IMR-90 (cell line): ENCODE measurements at regions not wholly inside any gene's neighbourhood (a gene's known extent, or its start where the extent isn't known, plus 50 kb on each side); places are given as distances from the start of the nearest gene placed in this dataset.

Experiments used
- ATAC-seq: fragments of 200-7000 bp; cut with Tn5 transposase; 2 replicates; pipeline ENCODE4 v1.9.1; 2020; ENCODE audit warnings: low read depth, mild to moderate bottlenecking, moderate library complexity
- BruUV-seq: library from RNA; stranded (reverse); fragments of 400-500 nt; replicated peaks from 2 replicates; lab custom pipeline; 2021; lab: Mats Ljungman, UMichigan
- CTCF ChIA-PET: fragments of 300-600 bp; formaldehyde crosslinking; extraction: SDS; loops from one replicate; lab custom pipeline; 2021; ENCODE audit warnings: antibody characterized with exemption; lab: Yijun Ruan, JAX
- POLR2A ChIA-PET: fragments of 300-600 bp; sonication (Branson Sonifier 250); formaldehyde crosslinking; loops from one replicate; lab custom pipeline; 2022; ENCODE audit warnings: antibody characterized with exemption; ENCODE audit not compliant: unreplicated experiment; lab: Charles Lee
- DNase-seq: peaks from one replicate; pipeline ENCODE4 v3.0.0; 2013
- H2AFZ ChIP-seq: replicated peaks from 2 replicates; pipeline ENCODE3; 2013; ENCODE audit warnings: low read length, mild to moderate bottlenecking; ENCODE audit not compliant: poor library complexity
- H2AK5ac ChIP-seq: 2 replicates; pipeline ENCODE4 v1.6.1; 2013; ENCODE audit warnings: low read depth, low read length, inconsistent platforms
- H2AK9ac ChIP-seq: replicated peaks from 2 replicates; pipeline ENCODE3; 2013; ENCODE audit warnings: mild to moderate bottlenecking, low read depth, low read length, moderate library complexity; ENCODE audit not compliant: poor library complexity
- H2BK120ac ChIP-seq: 2 replicates; pipeline ENCODE4 v1.6.1; 2013; ENCODE audit warnings: low read depth, low read length, inconsistent platforms
- H2BK15ac ChIP-seq: 3 replicates; pipeline ENCODE4 v1.6.1; 2013; ENCODE audit warnings: low read depth, low read length, inconsistent platforms
- H2BK20ac ChIP-seq: 2 replicates; pipeline ENCODE4 v1.6.1; 2013; ENCODE audit warnings: low read depth, mild to moderate bottlenecking, inconsistent platforms, low read length, moderate library complexity
- H2BK5ac ChIP-seq: 2 replicates; pipeline ENCODE4 v1.6.1; 2013; ENCODE audit warnings: mild to moderate bottlenecking, low read depth, low read length, inconsistent platforms; ENCODE audit not compliant: poor library complexity, severe bottlenecking
- H3K14ac ChIP-seq: replicated peaks from 2 replicates; pipeline ENCODE4 v1.6.1; 2013; ENCODE audit warnings: low read depth, low read length, inconsistent platforms
- H3K18ac ChIP-seq: 2 replicates; pipeline ENCODE4 v1.6.1; 2013; ENCODE audit warnings: low read depth, low read length, control low read depth
- H3K23ac ChIP-seq: 2 replicates; pipeline ENCODE4 v1.6.1; 2013; ENCODE audit warnings: low read depth, low read length, inconsistent platforms
- H3K27ac ChIP-seq: 2 replicates; pipeline ENCODE4 v1.5.1; 2013; ENCODE audit warnings: mild to moderate bottlenecking, control low read depth, low read length; ENCODE audit not compliant: insufficient read depth
- H3K27me3 ChIP-seq: 2 replicates; pipeline ENCODE4 v1.6.1; 2013; ENCODE audit warnings: low read length; ENCODE audit not compliant: control insufficient read depth, insufficient read depth
- H3K36me3 ChIP-seq: 2 replicates; pipeline ENCODE4 v1.6.1; 2013; ENCODE audit warnings: low read length, mixed read lengths; ENCODE audit not compliant: control insufficient read depth, insufficient read depth
- H3K4ac ChIP-seq: 2 replicates; pipeline ENCODE4 v1.6.1; 2013; ENCODE audit warnings: low read depth, low read length, inconsistent platforms
- H3K4me1 ChIP-seq: 2 replicates; pipeline ENCODE4 v1.6.1; 2013; ENCODE audit warnings: low read length, mixed read lengths; ENCODE audit not compliant: control insufficient read depth, insufficient read depth
- H3K4me2 ChIP-seq: 2 replicates; pipeline ENCODE4 v1.6.1; 2013; ENCODE audit warnings: low read depth, mild to moderate bottlenecking, control low read depth, low read length, moderate library complexity
- H3K4me3 ChIP-seq: 2 replicates; pipeline ENCODE4 v1.5.1; 2013; ENCODE audit warnings: low read depth, mild to moderate bottlenecking, control low read depth, low read length, moderate library complexity; ENCODE audit not compliant: insufficient read depth
- H3K56ac ChIP-seq: 2 replicates; pipeline ENCODE4 v1.6.1; 2013; ENCODE audit warnings: low read length, inconsistent platforms; ENCODE audit not compliant: insufficient read depth; ENCODE audit errors: extremely low read depth
- H3K79me1 ChIP-seq, 2 experiments: 2 replicates each; pipeline ENCODE4 v1.6.1; 2013; ENCODE audit warnings: low read length in 2 of 2, inconsistent platforms in 1 of 2, low read depth in 1 of 2
- H3K9ac ChIP-seq: 2 replicates; pipeline ENCODE4 v1.6.1; 2013; ENCODE audit warnings: low read depth, low read length, control low read depth
- H3K9me1 ChIP-seq: 2 replicates; pipeline ENCODE4 v1.6.1; 2013; ENCODE audit warnings: low read length, inconsistent platforms; ENCODE audit not compliant: insufficient read depth
- H3K9me3 ChIP-seq: 2 replicates; pipeline ENCODE4 v1.6.1; 2013; ENCODE audit warnings: low read length; ENCODE audit not compliant: control insufficient read depth, insufficient read depth
- H4K20me1 ChIP-seq: 2 replicates; pipeline ENCODE4 v1.6.1; 2013; ENCODE audit warnings: low read length, inconsistent platforms; ENCODE audit not compliant: insufficient read depth
- H4K5ac ChIP-seq: 2 replicates; pipeline ENCODE4 v1.6.1; 2013; ENCODE audit warnings: mild to moderate bottlenecking, low read depth, low read length, control low read depth
- H4K8ac ChIP-seq, 2 experiments: 2 replicates each; pipeline ENCODE4 v1.6.1; 2013; ENCODE audit warnings: low read depth in 2 of 2, low read length in 2 of 2, control low read depth in 1 of 2, inconsistent platforms in 1 of 2
- H4K91ac ChIP-seq: 2 replicates; pipeline ENCODE4 v1.6.1; 2013; ENCODE audit warnings: low read depth, low read length, inconsistent platforms; ENCODE audit not compliant: insufficient read depth
- BHLHE40 ChIP-seq: fragments of 150-350 bp; IDR thresholded peaks from 2 replicates; pipeline ENCODE4 v1.6.1; 2016; ENCODE audit warnings: mild to moderate bottlenecking, low read depth, low read length
- CTCF ChIP-seq: conservative IDR thresholded peaks from 2 replicates; pipeline ENCODE4 v1.5.1; 2012; ENCODE audit warnings: mild to moderate bottlenecking, low read depth, low read length, improper control_type of control experiment
- ELK1 ChIP-seq: fragments of 150-350 bp; IDR thresholded peaks from 2 replicates; pipeline ENCODE4 v1.6.1; 2016; ENCODE audit warnings: low read depth, mild to moderate bottlenecking, low read length, moderate library complexity, borderline replicate concordance
- NFE2L2 ChIP-seq: fragments of 150-350 bp; IDR thresholded peaks from 2 replicates; pipeline ENCODE4 v1.6.1; 2016; ENCODE audit warnings: low read depth, mild to moderate bottlenecking, low read length
- RAD21 ChIP-seq: IDR thresholded peaks from 2 replicates; pipeline ENCODE4 v1.6.1; 2012; ENCODE audit warnings: low read length, improper control_type of control experiment
- RCOR1 ChIP-seq: IDR thresholded peaks from 2 replicates; pipeline ENCODE4 v1.6.1; 2012; ENCODE audit warnings: mild to moderate bottlenecking, low read length, improper control_type of control experiment; ENCODE audit not compliant: insufficient replicate concordance
- SMC3 ChIP-seq: fragments of 150-350 bp; IDR thresholded peaks from 2 replicates; pipeline ENCODE4 v1.6.1; 2016; ENCODE audit warnings: low read depth, mild to moderate bottlenecking, antibody characterized with exemption, low read length, moderate library complexity
- WGBS, 2 experiments: methylation state at CpG; one replicate each; pipeline versions ENCODE4 v1.1.5 to v1.1.7; 2013; ENCODE audit warnings: missing lambda C conversion rate in 2 of 2; ENCODE audit not compliant: insufficient read length in 1 of 2; ENCODE audit errors: extremely low coverage in 2 of 2; 5-methylcytosine and 5-hydroxymethylcytosine counted together
- dilution Hi-C: fragments of 300-500 bp; cut with HindIII; formaldehyde crosslinking; loops from one replicate; pipeline ENCODE4 v1.14.3; 2018; ENCODE audit warnings: low sequenced_read_pairs; ENCODE audit not compliant: unreplicated experiment
- in situ Hi-C: fragments of 300-500 bp; cut with MboI; formaldehyde crosslinking; loops from 3 replicates; pipeline ENCODE4 v1.14.3; 2019; ENCODE audit warnings: low sequenced_read_pairs, inconsistent platforms, mixed read lengths
- intact Hi-C: fragments of 100-400 bp; cut with micrococcal nuclease; formaldehyde crosslinking; loops from 2 replicates; pipeline ENCODE4 v1.10.0; 2022

- H3K9me1 ChIP-seq, result no peaks in the 10 kb centered on the region
- H3K23ac ChIP-seq, result no peak overlapping the region
- ATAC-seq (no peak), DNase-seq (no peak)
- H3K18ac ChIP-seq, result no peak overlapping the region
- no peak overlapping the region for H2BK5ac ChIP-seq
- no peak overlapping the region for H3K4me2 ChIP-seq
- no peak overlapping the region for H3K27ac ChIP-seq
- H2BK120ac ChIP-seq, result no peak overlapping the region
- BruUV-seq, result no TSS peak
- no peak overlapping the region for H3K4me3 ChIP-seq
- H4K5ac ChIP-seq, result no peak overlapping the region
- H3K79me1 ChIP-seq, result no peaks in the 10 kb centered on the region
- TF ChIP-seq CTCF, result no peak
- no peak for TF ChIP-seq BHLHE40
- TF ChIP-seq RCOR1, result no peak
- TF ChIP-seq SMC3, result no peak
- TF ChIP-seq RAD21, result no peak
- no peak for TF ChIP-seq NFE2L2
- no peak for TF ChIP-seq ELK1
- H2BK15ac ChIP-seq, result no peak overlapping the region
- POLR2A ChIA-PET, result no interaction called here
- no peaks in the 10 kb centered on the region for H3K9me3 ChIP-seq
- in situ Hi-C loops (no loop called here), intact Hi-C loops (no loop called here), dilution Hi-C loops (no loop called here)
- H4K8ac ChIP-seq, result no peak overlapping the region
- no peak overlapping the region for H2AFZ ChIP-seq
- no peak overlapping the region for H3K56ac ChIP-seq
- H3K14ac ChIP-seq, result no peak overlapping the region
- H3K36me3 ChIP-seq, result no peaks in the 10 kb centered on the region
- no peaks in the 10 kb centered on the region for H3K4me1 ChIP-seq
- no peak overlapping the region for H2AK9ac ChIP-seq
- CTCF ChIA-PET, result no interaction called here
- H2BK20ac ChIP-seq, result no peak overlapping the region
- no CpG with 5 or more reads among the region's 4 CpGs for WGBS, 2 experiments
- no peaks in the 10 kb centered on the region for H3K27me3 ChIP-seq
- no peak overlapping the region for H3K9ac ChIP-seq
- H3K4ac ChIP-seq, result no peak overlapping the region
- H2AK5ac ChIP-seq, result no peak overlapping the region
- no peak overlapping the region for H4K91ac ChIP-seq
- no peaks in the 10 kb centered on the region for H4K20me1 ChIP-seq
Observed at GRCh38 chr2:208827549-208828221, 421.1 kb downstream of the PTH2R start.
